DMS114 treated with DMSO at 0.1 percent for 48 hours (cell line): ENCODE measurements at regions not wholly inside any gene's neighbourhood (a gene's known extent, or its start where the extent isn't known, plus 50 kb on each side); places are given as distances from the start of the nearest gene placed in this dataset.
"Not testable (repeated sequence)": the region's sequence is repeated elsewhere in the genome, so short reads cannot be mapped to it uniquely, and the experiment has no call there.

Source experiments
- DNase-seq: peaks from one replicate; lab custom pipeline; 2025; ENCODE audit not compliant: unreplicated experiment; lab: John Stamatoyannopoulos, UW

DNA sequence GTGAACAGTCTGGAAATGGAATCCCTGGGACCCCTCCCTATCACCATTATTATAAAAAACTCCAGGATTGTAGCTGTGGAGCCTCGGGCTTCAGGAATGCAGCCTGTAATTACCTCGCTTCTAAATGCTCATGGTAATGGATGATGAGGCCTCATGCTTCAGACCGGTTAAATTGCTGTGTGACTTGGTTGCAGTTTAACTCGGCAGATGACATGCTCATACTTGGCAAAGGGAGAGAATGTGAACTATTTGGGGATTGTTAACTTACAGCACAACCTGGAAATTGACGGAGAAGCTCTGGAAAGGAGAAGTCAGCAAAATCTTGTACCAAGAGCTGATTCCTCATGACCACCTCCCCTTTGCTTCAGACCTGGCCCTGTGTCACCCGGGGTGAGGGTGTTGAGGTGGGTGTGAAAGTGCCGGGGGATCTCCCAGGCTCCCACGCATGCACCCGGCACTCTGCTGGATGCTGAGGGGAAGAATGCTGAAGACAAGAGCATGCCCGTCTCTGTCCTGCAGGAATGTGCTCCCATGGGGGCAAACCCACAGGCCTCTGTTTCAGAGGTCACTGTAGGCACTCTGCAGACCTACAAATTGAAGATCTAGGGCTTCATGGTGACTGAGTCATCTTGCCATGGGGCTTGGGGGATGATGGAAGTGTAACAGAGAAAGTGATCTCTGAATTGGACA lies 364.8 kb downstream of the RPS6KC1 start:
- no peak for DNase-seq

DNA sequence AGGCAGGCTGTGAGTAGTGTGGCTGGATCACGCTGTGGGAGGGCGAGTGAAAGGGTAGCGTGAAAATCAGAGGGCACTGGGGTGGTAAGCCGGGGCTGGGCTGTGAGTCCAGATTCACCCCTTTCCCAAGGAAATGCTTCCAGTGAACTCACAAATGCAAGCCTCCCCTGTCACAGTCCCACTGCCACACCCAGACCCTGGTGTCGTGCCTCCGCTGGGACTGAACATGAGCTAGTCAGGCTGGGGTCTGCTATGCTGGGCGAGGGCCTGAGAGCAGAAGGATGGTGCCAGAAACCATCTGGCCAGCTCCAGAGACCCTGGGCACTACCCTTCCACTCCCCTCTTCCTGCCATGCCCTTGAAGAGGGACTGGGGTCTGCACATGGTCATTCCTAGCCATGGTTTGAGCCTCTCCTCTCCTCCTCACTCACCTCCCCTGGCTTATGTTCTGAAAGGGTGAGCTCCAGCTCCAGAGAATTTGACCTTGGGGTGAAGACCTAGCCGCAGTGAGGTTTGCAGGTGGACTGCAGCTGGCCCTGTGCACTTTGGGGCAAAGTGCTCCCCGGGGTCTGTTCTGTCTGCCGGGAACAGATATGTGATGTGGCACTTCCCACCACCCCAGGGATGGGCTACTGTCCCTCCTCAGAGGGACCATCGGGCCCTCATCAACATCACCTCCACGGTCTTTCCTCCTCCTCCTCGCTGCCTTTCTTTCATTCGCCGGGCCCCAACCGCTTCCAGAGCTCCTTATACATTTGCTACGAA lies 365.6 kb downstream of the RPS6KC1 start:
- DNase-seq: no peak

DNA sequence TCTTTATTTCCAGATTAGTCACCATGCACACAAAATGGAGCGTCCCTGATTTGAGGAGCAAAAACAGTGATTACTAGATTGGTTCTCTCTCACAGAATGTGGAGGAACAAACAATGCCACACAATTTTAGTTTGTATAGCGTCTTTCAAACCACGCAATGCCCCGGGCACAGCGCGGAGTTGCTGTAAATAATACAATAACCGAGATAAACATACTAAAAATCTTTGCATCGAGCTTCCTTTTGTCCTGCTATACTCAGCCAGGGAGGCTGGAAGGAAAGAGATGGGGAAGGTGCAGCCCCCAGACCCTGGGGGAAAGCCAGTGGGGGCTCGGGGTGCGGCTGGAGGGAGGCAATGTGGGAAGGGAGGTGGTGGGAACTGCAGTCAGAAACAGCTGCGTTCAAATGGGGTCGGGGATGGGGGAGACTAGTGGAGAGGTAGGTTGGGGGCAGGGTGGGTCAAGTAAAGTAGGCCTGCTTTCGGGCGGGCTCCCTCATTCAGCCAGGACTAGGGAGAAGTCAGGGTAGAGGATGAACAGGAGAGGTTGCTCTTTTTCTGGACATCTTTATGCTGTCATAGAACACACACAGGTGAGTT lies 366.3 kb downstream of the RPS6KC1 start:
- no peak for DNase-seq

DNA sequence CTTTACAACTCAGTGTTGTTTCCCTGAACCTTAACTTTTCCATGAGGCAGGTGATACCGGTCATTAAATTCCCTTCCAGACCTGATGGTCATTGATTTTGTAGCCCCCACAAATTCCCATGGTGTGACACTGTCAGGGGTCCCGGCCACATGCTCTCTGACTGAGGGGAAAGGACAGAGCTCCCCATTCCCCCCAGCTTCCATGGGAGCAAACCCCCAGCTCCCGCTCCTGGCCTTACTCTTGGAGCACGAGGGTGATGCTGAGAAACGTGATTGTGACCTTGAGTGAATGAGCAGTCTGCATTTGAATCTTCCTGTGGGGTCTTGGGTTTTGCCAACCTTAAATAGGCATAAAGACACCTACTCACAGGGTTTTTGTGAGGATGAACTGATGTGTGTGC lies 366.8 kb downstream of the RPS6KC1 start:
- DNase-seq: no peak

DNA sequence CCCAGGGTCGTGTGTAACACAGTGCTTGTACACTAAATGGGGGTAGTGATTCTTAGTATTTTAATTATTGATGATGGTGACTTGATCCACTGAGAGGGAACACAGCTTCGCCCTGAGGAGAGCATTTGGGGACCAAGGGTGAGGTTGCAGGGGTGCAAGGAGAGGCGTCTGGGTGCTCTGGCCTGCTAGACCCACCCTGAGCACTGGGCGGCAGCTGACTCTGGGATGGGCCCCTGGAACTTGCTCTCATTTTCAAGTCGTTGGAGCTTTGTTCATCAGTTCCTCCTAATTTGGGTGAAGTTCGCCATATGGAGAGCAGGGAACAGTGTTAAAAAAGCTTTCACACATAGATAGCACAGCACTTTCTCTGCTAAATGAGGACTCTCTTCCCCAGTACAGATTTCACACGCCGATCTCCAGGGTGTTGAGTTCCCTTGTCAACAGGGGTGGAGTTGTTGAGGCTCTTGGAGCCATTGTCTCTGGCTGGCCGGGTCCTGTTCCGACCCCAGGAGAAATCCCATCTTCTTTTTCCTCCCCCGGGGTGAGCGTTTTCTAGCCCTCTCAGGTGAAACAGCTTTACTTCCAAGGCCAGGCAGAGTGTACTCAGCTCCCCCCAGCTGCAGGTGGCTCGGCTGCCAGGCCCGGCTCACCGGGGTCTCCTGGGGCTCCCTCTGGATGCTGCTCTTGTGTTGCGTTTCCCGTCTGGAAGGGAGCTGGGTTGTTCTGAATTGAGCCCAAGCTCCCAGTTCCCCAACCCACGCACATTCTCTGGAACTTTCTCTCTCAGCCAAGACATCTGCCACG lies 367.4 kb downstream of the RPS6KC1 start:
- DNase-seq: no peak

DNA sequence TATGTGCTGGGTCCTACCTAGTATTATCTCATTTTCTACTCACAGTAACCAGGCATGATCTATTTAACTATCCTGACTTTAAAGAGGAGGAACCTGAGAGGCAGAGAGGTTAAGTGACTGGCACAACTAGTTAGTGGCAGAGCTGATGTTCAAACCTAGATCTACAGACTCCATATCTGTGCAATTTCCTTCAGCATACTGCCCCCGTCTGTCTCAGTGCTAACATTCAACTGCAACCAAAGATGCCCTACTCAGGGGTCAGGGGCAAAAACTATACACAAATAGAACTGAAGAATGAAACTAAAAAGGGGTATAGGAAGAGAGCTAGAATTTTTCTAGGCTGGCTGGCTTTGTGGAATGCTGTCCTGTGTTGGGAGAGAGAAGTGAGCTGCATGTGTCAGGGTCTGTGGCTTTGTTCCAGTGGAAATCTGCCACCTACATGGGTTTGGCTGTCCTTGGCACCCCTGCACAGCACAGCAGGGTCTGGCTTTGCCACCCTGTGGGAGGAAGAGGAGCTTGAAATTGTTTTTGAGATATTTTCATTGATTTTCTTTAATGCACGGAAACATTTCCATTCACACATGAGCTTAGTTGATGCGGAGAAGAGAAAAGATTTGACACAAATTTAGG lies 368.5 kb downstream of the RPS6KC1 start:
- DNase-seq: no peak

DNA sequence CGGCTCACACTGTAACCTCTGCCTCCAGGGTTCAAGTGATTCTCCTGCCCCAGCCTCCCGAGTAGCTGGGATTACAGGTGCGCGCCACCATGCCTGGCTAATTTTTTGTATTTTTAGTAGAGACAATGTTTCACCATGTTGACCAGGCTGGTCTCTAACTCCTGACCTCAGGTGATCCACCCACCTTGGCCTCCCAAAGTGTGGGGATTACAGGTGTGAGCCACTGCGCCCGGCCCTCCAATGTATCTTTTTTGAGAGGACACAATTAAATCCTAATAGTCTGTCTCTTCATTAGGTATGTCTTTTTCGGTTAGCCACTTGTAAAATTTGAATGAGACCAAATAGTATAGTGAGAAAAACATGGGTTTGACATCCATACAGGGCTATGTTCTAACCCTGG lies 370.1 kb downstream of the RPS6KC1 start:
- DNase-seq: not testable (repeated sequence)

DNA sequence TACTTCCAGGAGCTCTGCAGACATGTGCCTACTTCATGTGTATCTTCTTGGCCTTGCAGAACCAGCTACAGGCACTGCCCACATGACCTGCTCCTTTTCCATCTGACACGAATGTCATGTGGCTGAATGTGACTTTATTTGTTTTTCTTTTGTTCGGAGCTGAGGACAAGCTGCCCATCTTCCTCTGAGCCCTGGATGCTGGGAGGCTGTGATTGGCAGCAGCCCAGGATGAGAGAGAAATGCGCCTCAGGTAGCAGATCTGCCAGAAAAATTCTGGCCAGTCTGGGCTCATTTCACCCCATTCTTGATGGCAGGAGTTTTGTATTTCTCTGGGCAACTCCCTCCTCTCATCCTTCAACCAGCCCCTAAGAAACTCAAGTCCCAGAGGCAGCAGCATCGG lies 372.0 kb downstream of the RPS6KC1 start:
- DNase-seq: no peak

DNA sequence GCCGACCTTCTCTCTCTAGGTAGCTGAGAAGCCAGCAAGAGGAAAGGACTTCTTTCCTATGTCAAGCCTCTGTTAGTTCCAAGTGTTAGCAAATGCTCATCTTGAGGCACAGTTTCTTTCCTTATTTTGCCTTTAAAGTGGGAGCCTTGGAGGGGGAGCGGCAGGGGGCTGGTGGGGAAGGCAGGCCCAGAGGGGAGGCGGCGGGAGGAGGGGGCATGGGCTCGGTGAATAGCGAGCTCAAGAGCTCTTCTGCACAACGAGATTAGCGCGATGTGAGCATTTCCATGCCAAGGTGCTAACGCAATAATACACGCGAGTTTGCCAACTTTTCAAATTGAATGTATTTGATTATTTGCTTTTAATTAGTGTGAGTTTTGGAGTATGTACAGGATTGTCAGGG lies 372.6 kb downstream of the RPS6KC1 start:
- DNase-seq: no peak

DNA sequence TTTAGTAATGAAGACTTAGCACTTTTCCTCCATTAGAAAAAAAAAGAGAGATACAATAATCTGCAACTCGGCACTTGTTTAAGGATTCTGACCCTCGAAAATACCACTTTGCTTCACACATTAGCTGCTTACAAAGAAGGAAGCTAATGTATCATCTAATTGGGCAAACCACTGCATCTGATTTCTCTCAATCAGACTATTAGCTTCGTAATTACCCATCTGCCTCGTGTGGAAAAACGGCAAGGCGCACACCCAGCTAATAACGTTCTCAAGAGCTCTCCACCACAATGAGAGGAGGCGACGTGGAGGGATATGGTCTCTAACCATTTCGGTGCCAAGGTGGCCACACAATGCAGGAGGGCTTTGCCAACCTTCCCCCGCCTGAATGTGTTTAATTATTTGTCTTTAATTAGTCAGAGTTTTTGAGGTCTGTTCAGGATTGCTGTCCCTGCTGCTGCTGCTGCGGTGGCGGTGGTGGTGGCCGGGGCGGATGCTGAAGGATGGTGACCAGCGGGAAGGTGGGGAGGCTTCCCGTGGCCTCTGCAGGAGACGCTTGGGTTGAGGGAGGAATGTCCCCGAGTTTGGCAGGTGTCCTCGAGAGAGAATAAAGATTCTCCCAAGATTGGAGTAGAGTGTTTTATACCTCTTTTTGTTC lies 374.5 kb downstream of the RPS6KC1 start:
- no peak for DNase-seq

DNA sequence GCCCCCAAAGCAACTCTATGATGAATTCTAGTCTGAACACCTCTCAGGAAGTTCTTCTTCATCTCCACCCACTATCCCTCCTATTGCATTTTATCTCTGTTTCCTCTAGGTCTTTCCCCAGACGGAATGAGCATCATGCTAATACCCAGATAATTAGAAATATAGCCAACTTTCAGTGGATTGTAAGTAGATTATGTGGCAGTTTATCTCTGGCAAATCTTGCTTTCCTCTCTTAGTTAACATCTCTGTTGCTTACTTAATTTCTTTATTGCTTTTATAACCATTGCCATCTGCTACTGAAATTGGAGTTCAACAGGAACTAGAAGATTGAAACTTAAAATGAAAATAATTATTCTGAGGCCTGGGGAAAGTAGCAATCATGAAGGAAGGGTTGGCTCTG lies 378.6 kb downstream of the RPS6KC1 start:
- DNase-seq: no peak

DNA sequence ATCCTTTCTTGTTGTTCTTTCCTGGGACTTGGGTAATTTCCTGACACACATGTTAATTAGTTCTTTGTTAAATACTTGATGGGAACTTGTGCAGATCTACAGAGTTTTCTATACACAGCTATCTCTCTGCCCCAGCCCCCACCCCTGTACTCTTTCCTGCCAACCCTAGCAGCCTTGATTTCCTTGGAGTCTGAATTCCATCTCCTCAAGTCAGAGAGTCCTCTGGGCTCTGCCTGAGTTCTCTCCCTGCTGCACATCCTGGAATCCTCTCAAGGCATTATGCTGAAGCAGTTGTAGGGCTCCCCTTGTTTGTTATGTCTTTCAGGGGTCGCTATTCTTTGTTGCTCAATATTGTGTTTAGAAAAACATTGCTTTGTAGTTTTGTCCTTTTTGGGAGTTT lies 384.7 kb downstream of the RPS6KC1 start:
- no peak for DNase-seq

DNA sequence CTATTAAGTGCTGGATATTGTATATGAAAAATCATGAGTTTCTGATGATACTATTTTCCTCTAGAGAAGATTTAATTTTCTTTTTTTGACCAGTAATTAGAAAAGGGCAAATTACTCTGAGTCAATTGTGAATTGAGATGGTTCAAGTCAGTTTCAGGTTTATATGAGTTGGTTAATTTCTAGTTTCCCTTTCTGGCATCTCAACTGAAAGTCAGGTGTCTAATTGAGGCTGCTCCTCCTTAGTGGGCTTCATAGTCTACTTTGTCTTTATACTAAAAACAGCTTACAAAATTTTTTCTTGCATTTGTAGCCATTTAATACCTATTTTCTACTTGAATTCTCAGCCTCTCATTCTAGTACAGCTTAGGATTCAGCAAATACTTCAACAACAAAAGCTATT lies 387.3 kb downstream of the RPS6KC1 start:
- DNase-seq: no peak

DNA sequence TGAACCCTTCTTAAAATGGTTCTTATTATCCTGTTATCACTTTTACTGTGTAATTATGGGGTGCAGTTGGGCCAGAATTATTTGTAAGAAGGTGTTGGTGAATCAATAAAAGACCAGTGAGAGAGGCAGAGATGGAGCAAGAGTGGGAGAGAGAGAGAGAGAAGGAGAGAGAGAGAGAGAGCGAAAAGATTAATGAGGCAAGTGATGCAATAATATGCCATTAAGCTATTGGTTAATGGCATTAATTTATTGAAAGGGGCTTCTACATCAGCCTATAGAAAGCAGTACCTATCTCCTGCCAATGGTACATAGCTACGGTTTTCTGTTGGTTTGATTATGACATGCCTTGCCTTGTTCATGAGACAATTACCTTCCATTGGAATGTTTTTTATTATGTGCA lies 388.7 kb downstream of the RPS6KC1 start:
- no peak for DNase-seq

DNA sequence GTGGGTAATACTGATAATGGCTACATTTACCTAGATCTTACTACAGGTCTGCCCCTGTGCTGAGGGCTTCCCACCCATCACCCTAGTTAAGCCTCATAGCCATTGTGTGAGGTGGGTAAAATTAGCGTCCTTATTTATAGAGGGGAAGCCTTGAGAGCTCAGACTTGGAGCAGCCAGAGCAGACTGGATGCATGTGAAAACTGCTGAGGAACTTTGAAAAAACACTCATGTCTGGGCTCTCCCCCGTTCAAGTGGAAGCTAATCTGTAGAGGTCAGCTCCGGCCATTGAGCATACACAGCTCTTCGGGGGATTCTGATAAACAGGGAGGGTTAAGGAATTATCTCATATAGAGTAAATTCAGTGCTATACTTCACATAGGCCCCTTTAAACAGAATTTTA lies 389.7 kb downstream of the RPS6KC1 start:
- DNase-seq: no peak

DNA sequence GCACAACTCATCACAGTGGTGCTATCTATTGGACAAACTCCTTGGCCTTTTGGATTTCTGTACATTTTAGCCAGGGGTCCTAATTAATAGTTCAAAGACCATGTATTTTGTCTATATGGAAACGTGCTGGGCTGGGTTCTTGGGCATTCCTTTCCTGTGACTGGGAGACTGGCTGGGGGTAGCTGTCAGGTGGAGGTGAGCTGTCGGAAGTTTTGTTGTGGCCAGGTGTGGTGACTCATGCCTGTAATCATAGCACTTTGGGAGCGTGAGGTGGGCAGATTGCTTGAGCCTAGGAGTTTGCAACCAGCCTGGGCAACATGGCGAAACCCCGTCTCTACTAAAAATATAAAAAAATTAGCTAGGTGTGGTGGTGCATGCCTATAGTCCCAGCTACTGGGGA lies 392.4 kb downstream of the RPS6KC1 start:
- DNase-seq: no peak

DNA sequence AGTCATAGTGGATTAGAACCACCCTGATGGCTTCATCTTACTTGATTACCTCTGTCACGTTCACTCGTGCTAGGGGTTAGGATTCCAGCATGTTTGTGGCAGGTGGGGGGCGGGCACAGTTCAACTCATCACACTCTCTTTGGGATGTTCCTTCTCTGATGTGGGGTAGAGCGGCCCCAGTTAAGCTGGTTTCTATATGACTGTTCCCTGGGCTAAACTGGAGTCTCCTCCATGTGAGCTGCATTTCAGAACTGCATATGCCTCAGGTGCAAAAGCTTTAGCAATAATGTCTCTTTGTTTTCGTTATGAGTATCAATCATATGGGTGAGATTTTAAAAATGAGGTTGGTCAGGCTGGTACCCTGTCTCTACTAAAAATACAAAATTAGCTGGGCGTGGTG lies 393.2 kb downstream of the RPS6KC1 start:
- DNase-seq: no peak

DNA sequence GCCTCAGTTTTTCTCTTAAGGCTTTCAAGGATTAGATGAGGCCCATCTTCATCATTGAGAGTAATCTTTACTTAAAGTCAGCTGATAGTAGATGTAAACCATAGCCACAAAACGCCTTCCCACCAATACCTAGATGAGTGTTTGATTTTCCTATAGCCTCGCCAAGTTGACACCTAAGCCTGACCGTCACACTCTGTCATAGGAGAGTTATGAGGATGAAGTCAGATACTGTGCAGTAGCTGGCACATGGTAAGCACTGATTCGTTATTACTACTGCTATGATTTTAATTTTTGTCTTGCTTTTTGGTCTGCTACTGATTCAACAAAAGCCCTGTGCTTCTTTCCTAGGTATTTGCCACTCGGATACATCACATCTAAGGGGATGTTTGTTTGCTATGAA lies 395.5 kb downstream of the RPS6KC1 start:
- no peak for DNase-seq

DNA sequence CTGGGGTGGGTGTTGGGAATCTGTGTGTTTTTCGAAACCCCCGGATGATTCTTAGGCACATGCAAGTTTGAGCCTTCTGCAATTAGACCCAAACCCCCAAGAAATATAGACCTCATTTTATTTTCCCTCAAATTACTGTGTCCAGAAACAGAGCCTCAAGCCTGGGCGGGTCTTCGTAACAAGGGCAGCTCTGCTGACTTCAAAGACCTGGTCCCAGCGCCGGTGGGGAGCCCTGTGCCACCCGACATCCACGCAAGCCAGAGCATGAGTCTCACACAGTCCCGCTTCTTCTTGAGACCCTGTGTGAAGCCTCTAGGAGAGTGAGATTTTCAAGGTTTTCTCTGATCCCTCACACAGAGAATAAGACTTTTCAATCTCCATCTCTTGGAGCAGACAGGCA lies 397.3 kb downstream of the RPS6KC1 start:
- no peak for DNase-seq

DNA sequence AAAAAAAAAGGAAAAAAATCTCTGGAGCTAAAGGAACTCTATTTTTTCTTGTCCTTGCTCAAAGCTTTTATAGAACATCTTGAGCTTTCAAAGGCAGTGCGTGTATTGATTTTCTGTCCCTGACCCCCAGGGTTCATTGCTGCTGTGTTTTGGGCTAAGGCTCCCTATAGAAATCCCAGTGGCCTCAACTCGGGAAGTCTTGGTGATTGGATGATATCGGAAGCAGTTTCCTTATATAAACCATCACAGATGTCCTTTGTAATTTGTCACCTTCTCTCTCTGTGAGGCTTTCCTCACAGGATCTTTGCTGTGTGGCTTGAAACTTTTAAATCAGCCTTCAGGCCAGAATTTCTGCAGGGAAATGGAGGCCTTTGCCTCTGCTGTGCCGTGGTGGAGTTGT lies 397.7 kb downstream of the RPS6KC1 start:
- DNase-seq: no peak

DNA sequence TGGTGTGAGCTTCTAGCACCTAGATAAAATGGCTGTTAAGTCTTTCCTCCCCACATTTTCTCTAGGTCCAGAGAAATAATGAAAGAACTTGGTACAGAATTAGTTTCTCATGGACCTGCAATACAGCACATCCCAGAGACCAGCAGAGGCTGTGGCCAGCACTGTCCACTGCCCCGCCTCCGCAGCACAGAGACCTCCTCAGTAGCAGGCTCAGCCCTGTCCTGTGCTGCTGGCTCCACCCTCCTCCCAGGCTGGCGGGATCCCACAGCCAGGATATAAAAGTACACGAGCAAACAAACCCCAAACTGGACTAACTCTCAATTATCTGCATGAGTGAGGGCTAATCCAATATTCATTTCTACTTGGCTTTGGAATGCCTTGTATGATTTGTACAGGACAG lies 401.5 kb downstream of the RPS6KC1 start:
- DNase-seq: no peak
